SK-N-SH (cell line): ENCODE measurements at regions not wholly inside any gene's neighbourhood (a gene's known extent, or its start where the extent isn't known, plus 50 kb on each side); places are given as distances from the start of the nearest gene placed in this dataset.

Experiments used
- CTCF ChIA-PET: fragments of 300-600, 350-600 bp; formaldehyde crosslinking; extraction: SDS; loops from one replicate; lab custom pipeline; 2021; lab: Yijun Ruan, JAX
- POLR2A ChIA-PET: fragments of 350-600 bp; sonication (Branson Sonifier 250); formaldehyde crosslinking; extraction: SDS; loops from one replicate; lab custom pipeline; 2020; ENCODE audit warnings: antibody characterized with exemption, inconsistent platforms; lab: Yijun Ruan, JAX
- DNase-seq: peaks from one replicate; pipeline ENCODE4 v3.0.0; 2012
- H2AFZ ChIP-seq: fragments of 200-600 bp; sonication (generic); 2 replicates; pipeline ENCODE4 v1.8.1; 2016; ENCODE audit warnings: antibody characterized with exemption, mild to moderate bottlenecking, low read depth
- H3F3A ChIP-seq: fragments of 200-600 bp; sonication (generic); replicated peaks from 2 replicates; pipeline ENCODE3; 2016; ENCODE audit warnings: antibody characterized with exemption, mild to moderate bottlenecking; ENCODE audit not compliant: insufficient read depth
- H3K27ac ChIP-seq, 2 experiments: fragments of 200-500 bp in 1 of 2; fragments of 200-600 bp in 1 of 2; sonication (Bioruptor generic) in 1 of 2; sonication (generic), shearing (Covaris generic) in 1 of 2; 2 replicates each; pipeline versions ENCODE4 v1.5.1 to v1.6.1; 2014 to 2016; ENCODE audit warnings: low read depth in 2 of 2, inconsistent platforms in 1 of 2, low read length in 1 of 2, mild to moderate bottlenecking in 1 of 2, mixed read lengths in 1 of 2
- H3K27me3 ChIP-seq: fragments of 200-600 bp; sonication (generic), shearing (Covaris generic); 2 replicates; pipeline ENCODE4 v1.6.1; 2016; ENCODE audit warnings: mixed run types; ENCODE audit not compliant: insufficient read depth
- H3K36me3 ChIP-seq, 2 experiments: fragments of 200-500 bp in 1 of 2; fragments of 200-600 bp in 1 of 2; sonication (Bioruptor generic) in 1 of 2; sonication (generic) in 1 of 2; replicated peaks in 1 of 2; 2 replicates each; pipeline versions ENCODE3 to v1.5.1; 2014 to 2016; ENCODE audit warnings: low read length in 1 of 2, mild to moderate bottlenecking in 1 of 2; ENCODE audit not compliant: insufficient read depth in 2 of 2, control insufficient read depth in 1 of 2
- H3K4me1 ChIP-seq, 2 experiments: fragments of 200-500 bp in 1 of 2; fragments of 200-600 bp in 1 of 2; sonication (Bioruptor generic) in 1 of 2; sonication (generic), shearing (Covaris generic) in 1 of 2; 2 replicates each; pipeline versions ENCODE4 v1.5.1 to v1.6.1; 2014 to 2016; ENCODE audit warnings: low read depth in 1 of 2, low read length in 1 of 2, mixed run types in 1 of 2; ENCODE audit not compliant: insufficient read depth in 2 of 2, control insufficient read depth in 1 of 2
- H3K4me2 ChIP-seq: fragments of 200-600 bp; sonication (generic), shearing (Covaris generic); 2 replicates; pipeline ENCODE4 v1.6.1; 2017; ENCODE audit warnings: mixed run types
- H3K4me3 ChIP-seq, 2 experiments: fragments of 200-500 bp in 1 of 2; fragments of 200-600 bp in 1 of 2; sonication (Bioruptor generic) in 1 of 2; sonication (generic), shearing (Covaris generic) in 1 of 2; 2 replicates each; pipeline versions ENCODE4 v1.5.1 to v1.8.1; 2014 to 2016; ENCODE audit warnings: low read depth in 2 of 2, inconsistent platforms in 1 of 2, low read length in 1 of 2, mild to moderate bottlenecking in 1 of 2, mixed read lengths in 1 of 2, moderate library complexity in 1 of 2
- H3K79me2 ChIP-seq: fragments of 200-600 bp; sonication (generic); 2 replicates; pipeline ENCODE4 v1.8.1; 2017; ENCODE audit warnings: mild to moderate bottlenecking; ENCODE audit not compliant: insufficient read depth
- H3K9ac ChIP-seq: fragments of 200-600 bp; sonication (generic); 2 replicates; pipeline ENCODE4 v1.6.1; 2017; ENCODE audit warnings: mixed run types
- H3K9me2 ChIP-seq: fragments of 200-600 bp; sonication (generic); 2 replicates; pipeline ENCODE4 v1.6.1; 2017; ENCODE audit warnings: mixed run types
- H3K9me3 ChIP-seq: fragments of 200-600 bp; sonication (generic); 2 replicates; pipeline ENCODE4 v1.6.1; 2017; ENCODE audit warnings: mixed run types, mild to moderate bottlenecking, moderate library complexity
- H4K20me1 ChIP-seq: fragments of 200-600 bp; sonication (generic); 2 replicates; pipeline ENCODE4 v1.6.1; 2017; ENCODE audit warnings: mild to moderate bottlenecking, mixed run types; ENCODE audit not compliant: insufficient read depth
- CHD2 ChIP-seq: fragments of 150-350 bp; IDR thresholded peaks from 2 replicates; pipeline ENCODE4 v1.6.1; 2018; ENCODE audit warnings: low read length; ENCODE audit not compliant: partially characterized antibody
- ELF1 ChIP-seq: IDR thresholded peaks from 2 replicates; pipeline ENCODE4 v1.4.0; 2012
- EP300 ChIP-seq, 2 experiments: IDR thresholded peaks; 2 replicates each; pipeline versions ENCODE4 v1.4.0 to v1.6.1; 2012; ENCODE audit warnings: borderline replicate concordance in 1 of 2, low read depth in 1 of 2, low read length in 1 of 2
- EZH2phosphoT487 ChIP-seq: fragments of 200-600 bp; sonication (generic); IDR thresholded peaks from 2 replicates; pipeline ENCODE4 v1.6.1; 2017; ENCODE audit warnings: low read depth, mixed run types, mild to moderate bottlenecking, antibody characterized with exemption, moderate library complexity, borderline replicate concordance
- FOSL2 ChIP-seq: IDR thresholded peaks from 2 replicates; pipeline ENCODE4 v1.4.0; 2012; ENCODE audit warnings: low read depth, mild to moderate bottlenecking, moderate library complexity, borderline replicate concordance
- GABPA ChIP-seq: IDR thresholded peaks from 2 replicates; pipeline ENCODE4 v1.4.0; 2012; ENCODE audit warnings: low read depth, mild to moderate bottlenecking
- GATA2 ChIP-seq: sonication (generic); formaldehyde crosslinking; IDR thresholded peaks from 2 replicates; pipeline ENCODE4 v1.5.0; 2020; ENCODE audit warnings: mild to moderate bottlenecking, missing genetic modification reagents
- IRF3 ChIP-seq: fragments of 150-350 bp; IDR thresholded peaks from 2 replicates; pipeline ENCODE4 v1.6.1; 2016; ENCODE audit warnings: mild to moderate bottlenecking, low read depth, low read length
- JUND ChIP-seq: IDR thresholded peaks from 2 replicates; pipeline ENCODE4 v1.4.0; 2012
- NRF1 ChIP-seq: IDR thresholded peaks from 2 replicates; pipeline ENCODE4 v1.6.1; 2012; ENCODE audit warnings: low read depth, mild to moderate bottlenecking, low read length
- POLR2AphosphoS5 ChIP-seq: IDR thresholded peaks from 2 replicates; pipeline ENCODE4 v1.6.1; 2012; ENCODE audit warnings: low read depth, low read length
- SIN3A ChIP-seq: IDR thresholded peaks from 2 replicates; pipeline ENCODE4 v1.6.1; 2012; ENCODE audit warnings: low read depth, mild to moderate bottlenecking, low read length, moderate library complexity, borderline replicate concordance
- SMC3 ChIP-seq: IDR thresholded peaks from 2 replicates; pipeline ENCODE4 v1.6.1; 2012; ENCODE audit warnings: low read depth, low read length, improper control_type of control experiment
- TAF1 ChIP-seq: IDR thresholded peaks from 2 replicates; pipeline ENCODE4 v1.6.1; 2012; ENCODE audit warnings: low read depth, mild to moderate bottlenecking, low read length, moderate library complexity, borderline replicate concordance
- TCF12 ChIP-seq: IDR thresholded peaks from 2 replicates; pipeline ENCODE4 v1.4.0; 2012
- USF1 ChIP-seq: IDR thresholded peaks from 2 replicates; pipeline ENCODE4 v1.4.0; 2012; ENCODE audit warnings: low read depth, borderline replicate concordance
- YY1 ChIP-seq: IDR thresholded peaks from 2 replicates; pipeline ENCODE4 v1.4.0; 2012; ENCODE audit warnings: low read depth, mild to moderate bottlenecking
- WGBS: methylation state at CpG from one replicate; pipeline ENCODE4 v1.1.6; 2017; ENCODE audit warnings: low lambda C conversion rate; 5-methylcytosine and 5-hydroxymethylcytosine counted together
- TF ChIP-seq, protein P1 (sequence below): IDR thresholded peaks from 2 replicates; pipeline ENCODE4 v1.6.1; 2012; ENCODE audit warnings: mild to moderate bottlenecking, low read depth, low read length, moderate library complexity

DNA sequence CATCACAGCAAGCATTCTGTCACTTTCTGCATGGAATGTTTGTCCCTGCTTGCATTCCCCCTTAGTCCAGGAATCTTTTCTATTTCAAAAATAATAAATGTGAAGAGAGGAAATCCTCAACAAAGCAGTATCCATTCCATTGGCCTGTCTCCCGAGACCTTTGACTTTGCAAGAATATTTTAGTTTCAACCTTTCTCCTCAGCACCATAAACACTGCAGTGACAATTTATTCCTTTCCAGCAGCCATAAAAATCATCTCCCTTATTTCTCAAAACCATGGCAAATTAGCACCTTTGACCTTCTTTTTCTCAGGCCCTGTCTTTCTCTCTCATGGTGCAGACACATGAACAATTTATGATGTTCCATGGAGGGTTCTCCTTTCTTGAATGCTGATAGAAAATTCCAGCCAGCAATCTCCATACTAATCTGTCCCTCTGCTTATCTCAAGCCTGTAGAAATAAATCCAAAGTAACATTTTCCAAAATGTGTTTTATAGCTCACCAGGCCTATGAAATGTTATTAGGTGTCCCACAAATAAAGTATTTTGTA, 352.1 kb upstream of the CCL2 start:
- POLR2A ChIA-PET: no interaction called here
- H3K4me2 ChIP-seq: no peak overlapping the region
- TF ChIP-seq CHD2: no peak
- no peak for TF ChIP-seq TCF12
- TF ChIP-seq NRF1: no peak
- no peak for TF ChIP-seq USF1
- TF ChIP-seq, protein P1, sequence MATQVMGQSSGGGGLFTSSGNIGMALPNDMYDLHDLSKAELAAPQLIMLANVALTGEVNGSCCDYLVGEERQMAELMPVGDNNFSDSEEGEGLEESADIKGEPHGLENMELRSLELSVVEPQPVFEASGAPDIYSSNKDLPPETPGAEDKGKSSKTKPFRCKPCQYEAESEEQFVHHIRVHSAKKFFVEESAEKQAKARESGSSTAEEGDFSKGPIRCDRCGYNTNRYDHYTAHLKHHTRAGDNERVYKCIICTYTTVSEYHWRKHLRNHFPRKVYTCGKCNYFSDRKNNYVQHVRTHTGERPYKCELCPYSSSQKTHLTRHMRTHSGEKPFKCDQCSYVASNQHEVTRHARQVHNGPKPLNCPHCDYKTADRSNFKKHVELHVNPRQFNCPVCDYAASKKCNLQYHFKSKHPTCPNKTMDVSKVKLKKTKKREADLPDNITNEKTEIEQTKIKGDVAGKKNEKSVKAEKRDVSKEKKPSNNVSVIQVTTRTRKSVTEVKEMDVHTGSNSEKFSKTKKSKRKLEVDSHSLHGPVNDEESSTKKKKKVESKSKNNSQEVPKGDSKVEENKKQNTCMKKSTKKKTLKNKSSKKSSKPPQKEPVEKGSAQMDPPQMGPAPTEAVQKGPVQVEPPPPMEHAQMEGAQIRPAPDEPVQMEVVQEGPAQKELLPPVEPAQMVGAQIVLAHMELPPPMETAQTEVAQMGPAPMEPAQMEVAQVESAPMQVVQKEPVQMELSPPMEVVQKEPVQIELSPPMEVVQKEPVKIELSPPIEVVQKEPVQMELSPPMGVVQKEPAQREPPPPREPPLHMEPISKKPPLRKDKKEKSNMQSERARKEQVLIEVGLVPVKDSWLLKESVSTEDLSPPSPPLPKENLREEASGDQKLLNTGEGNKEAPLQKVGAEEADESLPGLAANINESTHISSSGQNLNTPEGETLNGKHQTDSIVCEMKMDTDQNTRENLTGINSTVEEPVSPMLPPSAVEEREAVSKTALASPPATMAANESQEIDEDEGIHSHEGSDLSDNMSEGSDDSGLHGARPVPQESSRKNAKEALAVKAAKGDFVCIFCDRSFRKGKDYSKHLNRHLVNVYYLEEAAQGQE: no peak
- TF ChIP-seq FOSL2: no peak
- TF ChIP-seq YY1: no peak
- no peak for TF ChIP-seq TAF1
- no peak for TF ChIP-seq POLR2AphosphoS5
- TF ChIP-seq GABPA: no peak
- no peak for TF ChIP-seq JUND
- no peak for TF ChIP-seq EP300 (IDR thresholded peaks at IDR 0.05; ENCODE audit: borderline replicate concordance in 1 of 2, low read depth in 1 of 2, low read length in 1 of 2)
- no peak for TF ChIP-seq ELF1
- TF ChIP-seq, all 33 proteins: peak for 0
- Histone ChIP-seq H3K27me3 (no peaks in the 10 kb centered on the region), H3K4me3 (no peak overlapping the region), H3F3A (no peaks in the 10 kb centered on the region), H3K9me3 (no peaks in the 10 kb centered on the region), H3K79me2 (no peaks in the 10 kb centered on the region), H3K9me2 (no peaks in the 10 kb centered on the region), H3K36me3 (no peaks in the 10 kb centered on the region), H3K9ac (no peak overlapping the region), H3K4me1 (no peaks in the 10 kb centered on the region), H4K20me1 (no peaks in the 10 kb centered on the region), H3K27ac (no peak overlapping the region), H2AFZ (no peak overlapping the region)
- WGBS: 19% methylated on average over 1 of the region's 1 CpG
- CTCF ChIA-PET: interaction anchor here (1.6 kb wide), 1 partner anchor 12 kb away, joined by 3 read pairs; no protein-coding TSS in a partner anchor
- DNase-seq: no peak

DNA sequence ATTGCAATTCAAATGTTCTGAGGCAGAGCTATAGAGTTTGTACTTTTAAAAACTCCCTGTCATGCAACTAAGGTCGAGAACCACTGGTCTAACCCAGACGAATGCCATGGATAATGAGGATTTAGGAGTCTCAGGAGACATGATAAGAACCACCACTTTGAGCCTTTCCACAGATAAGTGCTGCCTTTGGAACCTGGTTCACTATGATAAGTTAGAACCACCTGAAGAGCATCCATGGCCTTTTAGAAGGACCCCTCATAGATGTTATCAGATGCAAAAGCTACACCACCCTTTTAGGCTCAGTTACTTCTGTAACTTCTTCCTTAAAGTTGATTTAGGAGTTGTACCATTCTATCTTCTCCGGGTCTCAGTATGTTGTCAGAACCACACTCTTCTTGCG, 350.6 kb upstream of the CCL2 start:
- DNase-seq: no peak
- no peak overlapping the region for H3K4me3 ChIP-seq
- no peaks in the 10 kb centered on the region for H3K36me3 ChIP-seq
- no peak overlapping the region for H3K9ac ChIP-seq
- no peaks in the 10 kb centered on the region for H3K79me2 ChIP-seq
- no peak for TF ChIP-seq SMC3
- TF ChIP-seq IRF3: no peak
- TF ChIP-seq POLR2AphosphoS5: no peak
- TF ChIP-seq SIN3A: no peak
- no peak for TF ChIP-seq GATA2 (CRISPR knock-in tag)
- no peak for TF ChIP-seq USF1
- TF ChIP-seq EZH2phosphoT487: no peak
- TF ChIP-seq EP300 (IDR thresholded peaks at IDR 0.05; ENCODE audit: borderline replicate concordance in 1 of 2, low read depth in 1 of 2, low read length in 1 of 2): no peak
- no peak for TF ChIP-seq YY1
- no peaks in the 10 kb centered on the region for H3K4me1 ChIP-seq
- H3K9me2 ChIP-seq: no peaks in the 10 kb centered on the region
- H3F3A ChIP-seq: no peaks in the 10 kb centered on the region
- POLR2A ChIA-PET: no interaction called here
- CTCF ChIA-PET: no interaction called here
- 22% methylated on average over 4 of the region's 4 CpGs for WGBS
- no peaks in the 10 kb centered on the region for H4K20me1 ChIP-seq
- no peak overlapping the region for H3K27ac ChIP-seq
- no peak overlapping the region for H2AFZ ChIP-seq
- no peak overlapping the region for H3K4me2 ChIP-seq
- H3K9me3 ChIP-seq: no peaks in the 10 kb centered on the region
- H3K27me3 ChIP-seq: no peaks in the 10 kb centered on the region
